HepG2 (cell line): ENCODE measurements at regions not wholly inside any gene's neighbourhood (a gene's known extent, or its start where the extent isn't known, plus 50 kb on each side); places are given as distances from the start of the nearest gene placed in this dataset.
"Not testable (repeated sequence)": the region's sequence is repeated elsewhere in the genome, so short reads cannot be mapped to it uniquely, and the experiment has no call there.

Experiments used
- ATAC-seq: fragments of 200-7000 bp; cut with Tn5 transposase; 3 replicates; pipeline ENCODE4 v1.9.1; 2020; ENCODE audit warnings: mild to moderate bottlenecking, moderate library complexity
- BruUV-seq: library from RNA; stranded (reverse); fragments of 400-500 nt; replicated peaks from 2 replicates; lab custom pipeline; 2021; lab: Mats Ljungman, UMichigan
- CTCF ChIA-PET: fragments of 300-600 bp; formaldehyde crosslinking; extraction: SDS; loops from one replicate; lab custom pipeline; 2021; ENCODE audit warnings: low total read pairs, inconsistent platforms, low intra/inter-chr PET ratio; lab: Yijun Ruan, JAX
- POLR2A ChIA-PET: fragments of 350-600 bp; sonication (Branson Sonifier 250); formaldehyde crosslinking; loops from one replicate; lab custom pipeline; 2020; ENCODE audit warnings: antibody characterized with exemption, inconsistent platforms; lab: Yijun Ruan, JAX
- DNase-seq: peaks from one replicate; pipeline ENCODE4 v3.0.0-alpha.2; 2015; ENCODE audit warnings: low spot score
- FAIRE-seq: peaks from 3 replicates; lab custom pipeline; 2011; peaks lifted over from hg19 to GRCh38; lab: Jason Lieb, UNC
- H2AFZ ChIP-seq: one replicate; pipeline ENCODE4 v1.6.1; 2011; ENCODE audit warnings: low read length, inconsistent platforms
- H3K27ac ChIP-seq: fragments of 300-600 bp; 3 replicates; pipeline ENCODE4 v1.8.0; 2011; ENCODE audit warnings: mixed run types, mild to moderate bottlenecking, mixed read lengths, low read length, inconsistent platforms; ENCODE audit not compliant: insufficient read depth; ENCODE audit errors: extremely low read length
- H3K27me3 ChIP-seq, 2 experiments: fragments of 200-600 bp in 1 of 2; 2 replicates in 1 of 2; 3 replicates in 1 of 2; pipeline versions ENCODE4 v1.6.0 to v1.8.0; 2011; ENCODE audit warnings: low read length in 2 of 2, mild to moderate bottlenecking in 2 of 2, moderate library complexity in 2 of 2, inconsistent platforms in 1 of 2; ENCODE audit not compliant: insufficient read depth in 2 of 2, control insufficient read depth in 1 of 2
- H3K36me3 ChIP-seq, 2 experiments: fragments of 200-600 bp in 1 of 2; replicated peaks in 1 of 2; 2 replicates in 1 of 2; 3 replicates in 1 of 2; pipeline versions ENCODE4 v1.5.1 to v1.8.0; 2011; ENCODE audit warnings: low read length in 2 of 2, inconsistent platforms in 1 of 2; ENCODE audit not compliant: insufficient read depth in 2 of 2, control insufficient read depth in 1 of 2
- H3K4me1 ChIP-seq: 2 replicates; pipeline ENCODE4 v1.5.1; 2012; ENCODE audit warnings: low read length, inconsistent platforms; ENCODE audit not compliant: insufficient read depth
- H3K4me2 ChIP-seq: 2 replicates; pipeline ENCODE4 v1.6.0; 2011; ENCODE audit warnings: low read depth, low read length, inconsistent platforms
- H3K4me3 ChIP-seq, 3 experiments: fragments of 200-600 bp in 1 of 3; sonication (generic), shearing (Covaris generic) in 1 of 3; replicated peaks in 1 of 3; 2 replicates each; pipeline ENCODE4 v1.5.1; 2011 to 2016; ENCODE audit warnings: low read length in 3 of 3, inconsistent platforms in 2 of 3, low read depth in 2 of 3, mild to moderate bottlenecking in 2 of 3, control low read depth in 1 of 3, mixed read lengths in 1 of 3; ENCODE audit not compliant: insufficient read depth in 1 of 3
- H3K79me2 ChIP-seq: one replicate; pipeline ENCODE4 v1.6.1; 2011; ENCODE audit warnings: low read length, inconsistent platforms; ENCODE audit not compliant: insufficient read depth
- H3K9ac ChIP-seq: 2 replicates; pipeline ENCODE4 v1.6.0; 2011; ENCODE audit warnings: mild to moderate bottlenecking, low read depth, low read length, inconsistent platforms; ENCODE audit not compliant: insufficient read depth
- H3K9me3 ChIP-seq: 2 replicates; pipeline ENCODE4 v1.5.1; 2012; ENCODE audit warnings: mild to moderate bottlenecking, low read length
- H4K20me1 ChIP-seq: 2 replicates; pipeline ENCODE4 v1.6.0; 2011; ENCODE audit warnings: inconsistent platforms, mild to moderate bottlenecking, low read length, moderate library complexity; ENCODE audit not compliant: insufficient read depth
- WGBS: methylation state at CpG from one replicate; pipeline ENCODE4 v1.1.6; 2017; ENCODE audit warnings: low lambda C conversion rate; 5-methylcytosine and 5-hydroxymethylcytosine counted together
- in situ Hi-C: cut with HindIII; loops from 2 replicates; pipeline ENCODE4 v1.10.0; 2017; ENCODE audit warnings: low pct_unique_long_range_greater_than_20kb; ENCODE audit not compliant: extremely low pct_ligation_motif_present
- intact Hi-C: fragments of 100-400 bp; cut with micrococcal nuclease; formaldehyde crosslinking; loops from one replicate; pipeline ENCODE4 v1.10.0; 2022; ENCODE audit not compliant: unreplicated experiment

GRCh38 chr21:9070703-9071102, 1450.7 kb upstream of the TPTE start:
- in situ Hi-C loops, BruUV-seq, H3K9ac ChIP-seq, H3K4me1 ChIP-seq, H3K79me2 ChIP-seq, H3K9me3 ChIP-seq, CTCF ChIA-PET, ATAC-seq, H4K20me1 ChIP-seq, H3K27ac ChIP-seq, DNase-seq, H3K36me3 ChIP-seq, intact Hi-C loops, H3K27me3 ChIP-seq, H2AFZ ChIP-seq, POLR2A ChIA-PET, H3K4me2 ChIP-seq, H3K4me3 ChIP-seq: not testable (repeated sequence)
- 10% methylated on average over 7 of the region's 23 CpGs for WGBS
- peak; percentile 76 for FAIRE-seq

- H3K9ac ChIP-seq, H3K4me2 ChIP-seq, intact Hi-C loops, H4K20me1 ChIP-seq, H3K27ac ChIP-seq, in situ Hi-C loops, BruUV-seq, DNase-seq, H3K4me3 ChIP-seq, CTCF ChIA-PET, H3K27me3 ChIP-seq, H3K9me3 ChIP-seq, POLR2A ChIA-PET, FAIRE-seq, ATAC-seq, H2AFZ ChIP-seq, H3K79me2 ChIP-seq, H3K4me1 ChIP-seq, H3K36me3 ChIP-seq: not testable (repeated sequence)
- no CpG with 5 or more reads among the region's 22 CpGs for WGBS
Measured at GRCh38 chr21:9073010-9073409, 1448.4 kb upstream of the TPTE start.

GRCh38 chr21:9074772-9075171, 1446.6 kb upstream of the TPTE start:
- H3K79me2 ChIP-seq, H3K4me2 ChIP-seq, H3K9me3 ChIP-seq, H3K27ac ChIP-seq, ATAC-seq, DNase-seq, H3K4me1 ChIP-seq, H3K4me3 ChIP-seq, H3K9ac ChIP-seq, H2AFZ ChIP-seq, H3K27me3 ChIP-seq, intact Hi-C loops, FAIRE-seq, BruUV-seq, H3K36me3 ChIP-seq, H4K20me1 ChIP-seq, POLR2A ChIA-PET, in situ Hi-C loops, CTCF ChIA-PET: not testable (repeated sequence)
- no CpG with 5 or more reads among the region's 13 CpGs for WGBS

GRCh38 chr21:9083091-9083826, 1438.1 kb upstream of the TPTE start:
- BruUV-seq, FAIRE-seq, intact Hi-C loops: not testable (repeated sequence)

More at GRCh38 chr21:9083091-9083826, 1438.1 kb upstream of the TPTE start:
- no CpG with 5 or more reads among the region's 37 CpGs for WGBS
- POLR2A ChIA-PET, H3K27me3 ChIP-seq, DNase-seq, H3K9ac ChIP-seq, H3K79me2 ChIP-seq, H3K27ac ChIP-seq, H3K4me2 ChIP-seq, H3K4me3 ChIP-seq, CTCF ChIA-PET, H2AFZ ChIP-seq, H3K4me1 ChIP-seq, in situ Hi-C loops, H3K9me3 ChIP-seq, H3K36me3 ChIP-seq, H4K20me1 ChIP-seq, ATAC-seq: not testable (repeated sequence)
